OCI-LY3 (cell line): ENCODE measurements at regions not wholly inside any gene's neighbourhood (a gene's known extent, or its start where the extent isn't known, plus 50 kb on each side); places are given as distances from the start of the nearest gene placed in this dataset.

Source experiments
- H2AFZ ChIP-seq: fragments of 200-600, 300-600 bp; shearing (Covaris generic); 2 replicates; pipeline ENCODE4 v1.6.0; 2014; ENCODE audit warnings: antibody characterized with exemption, low read depth, low read length
- H3K27ac ChIP-seq: fragments of 200-600, 300-600 bp; sonication (generic); 2 replicates; pipeline ENCODE4 v1.5.1; 2014; ENCODE audit warnings: mild to moderate bottlenecking, low read length, moderate library complexity, mixed read lengths
- H3K27me3 ChIP-seq: fragments of 200-600, 300-600 bp; sonication (generic); 2 replicates; pipeline ENCODE4 v1.6.1; 2014; ENCODE audit warnings: low read depth, low read length, mixed read lengths
- H3K36me3 ChIP-seq: fragments of 200-600, 300-600 bp; sonication (generic); replicated peaks from 2 replicates; pipeline ENCODE3; 2014; ENCODE audit warnings: low read depth, low read length, mixed read lengths
- H3K4me1 ChIP-seq: fragments of 300-600, 200-600 bp; sonication (generic); 2 replicates; pipeline ENCODE4 v1.6.1; 2014; ENCODE audit warnings: low read length, mixed read lengths
- H3K4me2 ChIP-seq: fragments of 200-600, 300-600 bp; sonication (generic); 2 replicates; pipeline ENCODE4 v1.6.1; 2014; ENCODE audit warnings: low read length, mixed read lengths
- H3K4me3 ChIP-seq: fragments of 300-600, 200-600 bp; sonication (generic); 2 replicates; pipeline ENCODE4 v1.5.1; 2014; ENCODE audit warnings: antibody characterized with exemption, mild to moderate bottlenecking, low read length, moderate library complexity
- H3K79me2 ChIP-seq: fragments of 300-600, 200-600 bp; shearing (Covaris generic); 2 replicates; pipeline ENCODE4 v1.6.1; 2014; ENCODE audit warnings: mild to moderate bottlenecking, low read length, mixed read lengths
- H3K9ac ChIP-seq: fragments of 300-600, 200-600 bp; shearing (Covaris generic); 2 replicates; pipeline ENCODE4 v1.6.0; 2014; ENCODE audit warnings: mild to moderate bottlenecking, low read length, moderate library complexity
- H3K9me3 ChIP-seq: fragments of 200-600, 300-600 bp; shearing (Covaris generic); 2 replicates; pipeline ENCODE4 v1.6.1; 2014; ENCODE audit warnings: low read length, mixed read lengths; ENCODE audit not compliant: insufficient read depth
- H4K20me1 ChIP-seq: fragments of 200-600, 300-600 bp; sonication (generic); 2 replicates; pipeline ENCODE4 v1.6.1; 2016; ENCODE audit warnings: low read length, mixed read lengths; ENCODE audit not compliant: insufficient read depth
- CTCF ChIP-seq: fragments of 200-600, 300-600 bp; sonication (generic); IDR thresholded peaks from 2 replicates; pipeline ENCODE4 v1.5.1; 2014; ENCODE audit warnings: antibody characterized with exemption, low read length, low read depth
- EZH2phosphoT487 ChIP-seq: fragments of 200-600 bp; shearing (Covaris generic); IDR thresholded peaks from 2 replicates; pipeline ENCODE4 v1.6.1; 2018; ENCODE audit warnings: antibody characterized with exemption, mixed run types, low read depth

GRCh38 chrX:42241421-42241820 lies 318.1 kb upstream of the CASK start:
- no peak for TF ChIP-seq EZH2phosphoT487
- no peak for TF ChIP-seq CTCF
- Histone ChIP-seq H3K9me3 (no peaks in the 10 kb centered on the region), H2AFZ (no peak overlapping the region)

GRCh38 chrX:42237956-42238355 lies 314.6 kb upstream of the CASK start:
- H3K36me3 ChIP-seq, result no peaks in the 10 kb centered on the region
- H3K27ac ChIP-seq, result no peak overlapping the region
- H3K4me1 ChIP-seq, result no peaks in the 10 kb centered on the region
- TF ChIP-seq CTCF (no peak), EZH2phosphoT487 (no peak)
- no peaks in the 10 kb centered on the region for H3K79me2 ChIP-seq
- H3K9me3 ChIP-seq, result no peaks in the 10 kb centered on the region
- no peak overlapping the region for H3K4me2 ChIP-seq
- no peak overlapping the region for H3K4me3 ChIP-seq
- H4K20me1 ChIP-seq, result no peaks in the 10 kb centered on the region
- H3K27me3 ChIP-seq, result no peaks in the 10 kb centered on the region
- no peak overlapping the region for H2AFZ ChIP-seq
- no peak overlapping the region for H3K9ac ChIP-seq

More at GRCh38 chrX:42241421-42241820, 318.1 kb upstream of the CASK start:
- H3K36me3 ChIP-seq, result no peaks in the 10 kb centered on the region
- H3K27me3 ChIP-seq, result no peaks in the 10 kb centered on the region
- H3K4me3 ChIP-seq, result no peak overlapping the region
- H3K4me1 ChIP-seq, result no peaks in the 10 kb centered on the region
- no peak overlapping the region for H3K27ac ChIP-seq
- H3K9ac ChIP-seq, result no peak overlapping the region
- no peaks in the 10 kb centered on the region for H4K20me1 ChIP-seq
- no peaks in the 10 kb centered on the region for H3K79me2 ChIP-seq
- no peak overlapping the region for H3K4me2 ChIP-seq

GRCh38 chrX:42229533-42229932 lies 306.2 kb upstream of the CASK start:
- Histone ChIP-seq H4K20me1 (no peaks in the 10 kb centered on the region), H3K9me3 (no peaks in the 10 kb centered on the region), H3K4me2 (no peak overlapping the region), H3K27ac (no peak overlapping the region), H2AFZ (no peak overlapping the region), H3K4me3 (no peak overlapping the region), H3K9ac (no peak overlapping the region), H3K79me2 (no peaks in the 10 kb centered on the region), H3K4me1 (no peaks in the 10 kb centered on the region), H3K27me3 (no peaks in the 10 kb centered on the region), H3K36me3 (no peaks in the 10 kb centered on the region)
- TF ChIP-seq CTCF (no peak), EZH2phosphoT487 (no peak)

GRCh38 chrX:42220666-42221065 lies 297.3 kb upstream of the CASK start:
- Histone ChIP-seq H4K20me1 (no peaks in the 10 kb centered on the region), H3K27ac (no peak overlapping the region), H3K36me3 (no peaks in the 10 kb centered on the region), H3K4me1 (no peaks in the 10 kb centered on the region), H3K27me3 (no peaks in the 10 kb centered on the region), H3K4me2 (no peak overlapping the region), H3K79me2 (no peaks in the 10 kb centered on the region), H3K4me3 (no peak overlapping the region), H3K9ac (no peak overlapping the region), H3K9me3 (no peaks in the 10 kb centered on the region), H2AFZ (no peak overlapping the region)
- TF ChIP-seq CTCF (no peak), EZH2phosphoT487 (no peak)
